SK-N-MC (cell line): ENCODE measurements at regions not wholly inside any gene's neighbourhood (a gene's known extent, or its start where the extent isn't known, plus 50 kb on each side); places are given as distances from the start of the nearest gene placed in this dataset.

Experiments used
- DNase-seq: peaks from one replicate; pipeline ENCODE4 v3.0.0-alpha.2; 2011; ENCODE audit warnings: low read depth, low spot score
- H3K27ac ChIP-seq: fragments of 200-600 bp; sonication (generic); 2 replicates; pipeline ENCODE4 v1.5.1; 2016; ENCODE audit warnings: mixed run types
- H3K36me3 ChIP-seq: fragments of 200-600 bp; sonication (generic); 2 replicates; pipeline ENCODE4 v1.6.1; 2017; ENCODE audit warnings: antibody characterized with exemption, low read length, mixed read lengths; ENCODE audit not compliant: insufficient read depth
- H3K4me3 ChIP-seq: fragments of 200-600 bp; sonication (generic); 2 replicates; pipeline ENCODE4 v1.5.1; 2016
- H3K9ac ChIP-seq: fragments of 200-600 bp; sonication (generic); 2 replicates; pipeline ENCODE4 v1.8.0; 2017; ENCODE audit warnings: mixed run types, mixed read lengths; ENCODE audit not compliant: insufficient read length
- H3K9me3 ChIP-seq: fragments of 200-600 bp; sonication (generic); 2 replicates; pipeline ENCODE4 v1.6.1; 2017; ENCODE audit warnings: low read depth, mild to moderate bottlenecking, antibody characterized with exemption, low read length, moderate library complexity, mixed read lengths
- EZH2 ChIP-seq: fragments of 200-600 bp; sonication (generic); IDR thresholded peaks from one replicate; pipeline ENCODE4 v1.6.1; 2017; ENCODE audit warnings: antibody characterized with exemption
- FOXP2 ChIP-seq: optimal IDR thresholded peaks from 2 replicates; pipeline ENCODE3; 2011; ENCODE audit warnings: mild to moderate bottlenecking, moderate library complexity; ENCODE audit not compliant: insufficient read depth; ENCODE audit errors: extremely low read length, control extremely low read depth
- POLR2AphosphoS5 ChIP-seq: IDR thresholded peaks from 2 replicates; pipeline ENCODE4 v1.6.1; 2012; ENCODE audit warnings: mild to moderate bottlenecking, low read depth, low read length, borderline replicate concordance

GRCh38 chr1:30274173-30274970, 449.0 kb downstream of the MATN1 start:
- no peak overlapping the region for H3K27ac ChIP-seq
- DNase-seq: no peak
- TF ChIP-seq POLR2AphosphoS5 (no peak), FOXP2 (no peak), EZH2 (no peak)
- no peaks in the 10 kb centered on the region for H3K36me3 ChIP-seq
- no peak overlapping the region for H3K9ac ChIP-seq
- no peaks in the 10 kb centered on the region for H3K9me3 ChIP-seq
- no peak overlapping the region for H3K4me3 ChIP-seq

DNA sequence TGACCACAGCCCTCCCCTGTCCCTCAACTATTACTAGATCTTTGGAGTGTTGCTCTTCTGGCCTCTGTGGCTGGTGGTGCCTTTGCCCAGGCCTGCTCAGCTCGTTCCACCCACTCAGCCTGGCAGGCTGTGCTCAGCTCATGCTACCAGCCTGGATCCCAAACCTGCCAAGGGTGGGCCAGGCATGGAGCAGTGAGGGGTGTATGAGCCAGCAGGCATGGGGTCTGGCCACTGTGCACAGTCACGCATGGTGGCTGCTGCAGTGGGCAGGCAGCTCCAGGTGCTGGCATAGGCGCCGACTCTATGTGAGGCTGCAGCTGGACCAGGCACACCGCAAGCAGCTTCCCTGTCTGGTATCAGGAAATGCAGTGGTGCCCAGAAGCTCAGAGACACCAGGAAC, 449.9 kb downstream of the MATN1 start:
- Histone ChIP-seq H3K9ac (no peak overlapping the region), H3K27ac (no peak overlapping the region), H3K4me3 (no peak overlapping the region), H3K36me3 (no peaks in the 10 kb centered on the region), H3K9me3 (no peaks in the 10 kb centered on the region)
- DNase-seq: no peak
- TF ChIP-seq EZH2: no peak
- no peak for TF ChIP-seq POLR2AphosphoS5
- no peak for TF ChIP-seq FOXP2

GRCh38 chr1:30273021-30273325, 450.4 kb downstream of the MATN1 start:
- no peak for DNase-seq
- no peak overlapping the region for H3K4me3 ChIP-seq
- no peak overlapping the region for H3K9ac ChIP-seq
- no peaks in the 10 kb centered on the region for H3K9me3 ChIP-seq
- TF ChIP-seq EZH2: no peak
- TF ChIP-seq POLR2AphosphoS5: no peak
- TF ChIP-seq FOXP2: no peak
- no peak overlapping the region for H3K27ac ChIP-seq
- no peaks in the 10 kb centered on the region for H3K36me3 ChIP-seq

DNA sequence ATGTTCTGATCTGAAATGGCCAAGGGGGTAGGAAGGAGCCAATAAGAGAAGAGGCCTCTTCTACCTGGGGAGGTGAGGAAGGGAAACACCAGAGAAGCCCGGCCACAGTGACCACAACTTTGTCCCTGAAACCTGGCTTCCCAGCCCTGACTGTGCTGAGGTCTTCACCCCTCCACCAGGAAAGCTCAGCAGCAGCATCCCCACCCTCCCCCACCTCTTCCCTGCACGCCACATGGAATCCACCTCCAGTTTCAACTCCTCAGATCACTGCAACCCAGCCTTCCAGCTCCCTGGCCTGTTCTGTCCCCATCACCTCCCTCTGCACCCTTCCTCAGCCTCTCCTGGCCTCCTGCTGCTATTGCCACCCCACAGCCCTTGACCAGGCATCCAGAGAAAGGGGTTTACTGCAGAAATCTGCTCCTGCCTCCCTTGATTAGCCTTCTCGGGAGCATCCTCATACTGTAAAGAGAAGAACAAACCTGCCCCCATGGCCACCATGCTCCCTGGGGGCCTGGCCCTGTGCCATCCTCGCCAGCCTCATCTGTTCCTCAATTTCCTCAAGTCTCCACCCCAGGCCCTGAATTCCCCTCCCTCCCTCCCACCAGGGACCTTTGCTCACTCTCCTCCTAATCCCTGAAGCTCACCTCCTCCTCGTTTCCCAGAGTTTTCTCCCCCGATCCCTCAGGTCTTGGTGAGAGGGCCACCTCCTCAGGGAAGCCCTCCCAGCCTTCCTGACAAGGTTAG, 450.9 kb downstream of the MATN1 start:
- no peaks in the 10 kb centered on the region for H3K36me3 ChIP-seq
- no peaks in the 10 kb centered on the region for H3K9me3 ChIP-seq
- H3K9ac ChIP-seq: no peak overlapping the region
- DNase-seq: no peak
- no peak for TF ChIP-seq FOXP2
- TF ChIP-seq EZH2: no peak
- TF ChIP-seq POLR2AphosphoS5: no peak
- no peak overlapping the region for H3K27ac ChIP-seq
- no peak overlapping the region for H3K4me3 ChIP-seq

DNA sequence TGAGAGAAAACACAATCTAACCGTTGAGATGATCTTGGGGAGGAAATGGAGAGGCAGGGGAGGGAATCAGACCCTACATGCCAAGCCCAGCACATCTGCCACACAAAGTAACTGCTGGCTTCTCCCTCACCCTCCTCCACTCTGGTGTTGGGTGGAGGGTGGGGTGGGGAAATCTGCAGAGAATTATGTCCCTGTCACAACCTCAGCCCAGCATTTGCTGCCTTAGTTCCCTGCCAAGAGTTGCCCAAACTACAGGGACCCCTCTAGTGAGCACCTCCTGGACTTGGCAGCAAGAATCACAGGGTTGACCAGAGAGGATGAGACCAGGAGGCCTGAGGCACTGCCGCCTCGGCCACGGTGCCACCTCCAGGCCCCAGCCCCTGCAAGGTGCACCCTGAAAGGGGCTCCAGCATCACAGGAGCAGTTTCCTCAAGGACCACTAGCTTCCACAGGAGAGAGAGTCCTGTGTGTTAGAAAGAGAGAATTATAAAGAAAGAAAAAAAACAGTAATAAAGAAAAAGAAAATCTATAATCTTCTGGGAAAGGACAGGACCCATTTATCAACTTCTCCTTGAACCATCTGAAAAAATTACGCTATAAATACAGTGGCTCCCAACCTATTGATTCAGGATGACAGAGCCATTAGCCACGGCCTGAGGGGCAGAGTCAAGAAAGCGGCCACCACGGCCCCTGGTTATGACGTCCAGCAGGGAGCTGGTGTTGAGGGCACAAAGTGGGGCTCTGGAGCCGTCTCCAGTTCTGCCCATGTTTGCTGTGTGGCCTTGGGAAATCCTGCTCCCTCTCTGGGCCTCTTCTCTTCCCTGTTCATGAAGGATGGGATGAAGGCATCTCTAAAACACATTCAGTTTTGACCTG, 451.7 kb downstream of the MATN1 start:
- Histone ChIP-seq H3K9ac (no peak overlapping the region), H3K9me3 (no peaks in the 10 kb centered on the region), H3K27ac (no peak overlapping the region), H3K4me3 (no peak overlapping the region), H3K36me3 (no peaks in the 10 kb centered on the region)
- TF ChIP-seq EZH2 (no peak), POLR2AphosphoS5 (no peak)
- DNase-seq: no peak

DNA sequence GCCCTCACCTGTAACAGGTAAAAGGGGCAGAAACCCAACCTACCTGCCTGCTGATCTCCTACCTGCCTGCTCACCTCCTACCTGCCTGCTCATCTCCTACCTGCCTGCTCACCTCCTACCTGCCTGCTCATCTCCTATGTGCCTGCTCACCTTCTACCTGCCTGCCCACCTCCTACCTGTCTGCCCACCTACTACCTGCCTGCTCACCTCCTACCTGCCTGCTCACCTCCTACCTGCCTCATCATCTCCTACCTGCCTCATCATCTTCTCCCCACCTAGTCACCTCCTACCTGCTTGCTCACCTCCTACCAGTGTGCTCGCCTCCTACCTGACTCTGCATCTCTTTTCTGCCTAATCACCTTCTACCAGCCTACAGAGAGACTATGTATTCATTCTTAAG, 452.9 kb downstream of the MATN1 start:
- Histone ChIP-seq H3K4me3 (no peak overlapping the region), H3K36me3 (no peaks in the 10 kb centered on the region), H3K9me3 (no peaks in the 10 kb centered on the region), H3K9ac (no peak overlapping the region), H3K27ac (no peak overlapping the region)
- DNase-seq: no peak
- TF ChIP-seq EZH2 (no peak), FOXP2 (no peak), POLR2AphosphoS5 (no peak)

GRCh38 chr1:30268923-30269666, 454.3 kb downstream of the MATN1 start:
- Histone ChIP-seq H3K4me3 (no peak overlapping the region), H3K9me3 (no peaks in the 10 kb centered on the region), H3K9ac (no peak overlapping the region), H3K36me3 (no peaks in the 10 kb centered on the region), H3K27ac (no peak overlapping the region)
- TF ChIP-seq POLR2AphosphoS5: no peak
- DNase-seq: no peak

DNA sequence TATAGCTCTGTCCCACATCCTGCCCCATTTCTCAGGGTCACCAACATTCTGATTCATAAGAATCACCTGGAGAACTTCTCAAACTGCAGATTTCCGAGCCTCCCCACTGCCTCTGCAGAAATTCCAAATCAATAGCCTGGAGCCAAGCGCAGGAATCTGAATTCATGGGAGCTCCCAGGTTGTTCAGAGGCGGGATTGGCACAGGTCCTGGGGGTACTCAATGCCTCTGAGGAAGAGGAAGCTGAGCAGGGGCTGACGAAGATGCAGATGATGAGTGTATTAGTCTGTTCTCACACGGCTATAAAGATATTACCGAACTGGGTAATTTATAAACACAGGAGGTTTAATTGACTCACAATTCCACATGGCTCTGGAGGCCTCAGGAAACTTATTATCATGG, 455.5 kb downstream of the MATN1 start:
- no peak for DNase-seq
- Histone ChIP-seq H3K9me3 (no peaks in the 10 kb centered on the region), H3K4me3 (no peak overlapping the region), H3K27ac (no peak overlapping the region), H3K36me3 (no peaks in the 10 kb centered on the region), H3K9ac (no peak overlapping the region)
- TF ChIP-seq POLR2AphosphoS5 (no peak), EZH2 (no peak), FOXP2 (no peak)
